GM18507 (cell line): ENCODE measurements at regions not wholly inside any gene's neighbourhood (a gene's known extent, or its start where the extent isn't known, plus 50 kb on each side); places are given as distances from the start of the nearest gene placed in this dataset.

Source experiments
- DNase-seq: peaks from one replicate; pipeline ENCODE4 v3.0.0; 2011; ENCODE audit warnings: low read depth; ENCODE audit not compliant: insufficient read length; ENCODE audit errors: extremely low spot score
- FAIRE-seq: peaks from 2 replicates; lab custom pipeline; 2011; peaks lifted over from hg19 to GRCh38; lab: Jason Lieb, UNC

- DNase-seq (no peak), FAIRE-seq (no peak)
Observed at GRCh38 chr4:32572366-32572765, 1852.2 kb downstream of the PCDH7 start.

DNA sequence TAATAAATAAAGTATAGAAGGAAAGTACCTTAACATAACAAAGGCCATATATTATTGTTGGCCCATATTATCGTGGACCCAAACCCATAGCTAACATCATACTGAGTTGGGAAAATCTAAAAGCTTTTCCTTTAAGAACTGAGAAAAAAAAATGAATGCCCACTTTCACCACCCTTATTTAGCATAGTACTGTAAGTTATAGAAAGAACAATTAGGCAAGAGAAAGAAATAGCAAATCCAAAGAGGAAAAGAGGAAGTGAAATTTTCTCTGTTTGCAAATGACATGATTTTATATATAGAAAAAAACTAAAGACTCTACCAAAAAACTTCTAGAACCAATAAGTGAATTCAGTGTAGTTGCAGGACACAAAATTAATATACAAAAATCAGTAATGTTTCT lies 1854.6 kb downstream of the PCDH7 start:
- DNase-seq, result no peak
- no peak for FAIRE-seq

DNA sequence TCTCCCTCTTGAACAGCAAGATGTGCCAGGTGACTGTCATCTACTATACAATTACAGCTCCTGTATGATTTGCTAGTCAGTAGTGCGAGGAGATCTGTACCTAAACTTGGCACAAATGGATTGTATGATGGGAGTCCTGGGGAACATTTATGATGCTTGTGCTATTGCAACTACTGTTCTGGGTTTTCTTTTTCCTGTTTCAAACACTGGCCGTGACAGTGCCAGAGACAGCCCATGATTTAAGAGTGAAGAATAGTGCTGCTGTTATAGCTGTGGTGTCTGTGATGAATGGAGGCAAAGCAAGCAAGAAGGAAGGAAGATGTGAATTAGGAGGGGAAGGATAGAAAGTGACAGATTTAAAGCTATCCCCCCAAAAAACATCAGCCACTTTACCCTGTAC lies 1868.9 kb downstream of the PCDH7 start:
- DNase-seq, result no peak
- FAIRE-seq, result no peak

DNA sequence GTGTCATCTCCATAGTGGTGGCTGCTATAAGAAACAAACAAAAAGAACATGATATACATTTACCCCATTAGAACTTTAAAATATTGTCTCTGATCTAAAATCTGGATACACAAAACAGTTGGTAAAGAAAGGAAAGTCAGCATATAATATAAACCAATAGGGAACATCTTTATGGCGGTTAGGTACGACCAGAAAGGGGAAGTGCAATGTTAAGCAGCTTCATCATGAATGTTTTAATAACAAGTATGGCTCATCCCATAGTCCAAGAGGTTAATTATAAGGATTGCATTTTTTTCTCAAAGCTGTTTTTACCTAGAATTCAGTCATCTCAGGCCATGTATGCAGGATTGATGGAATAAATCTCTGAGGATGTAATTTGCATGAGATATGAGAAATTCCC lies 1869.7 kb downstream of the PCDH7 start:
- no peak for FAIRE-seq
- DNase-seq, result no peak

DNA sequence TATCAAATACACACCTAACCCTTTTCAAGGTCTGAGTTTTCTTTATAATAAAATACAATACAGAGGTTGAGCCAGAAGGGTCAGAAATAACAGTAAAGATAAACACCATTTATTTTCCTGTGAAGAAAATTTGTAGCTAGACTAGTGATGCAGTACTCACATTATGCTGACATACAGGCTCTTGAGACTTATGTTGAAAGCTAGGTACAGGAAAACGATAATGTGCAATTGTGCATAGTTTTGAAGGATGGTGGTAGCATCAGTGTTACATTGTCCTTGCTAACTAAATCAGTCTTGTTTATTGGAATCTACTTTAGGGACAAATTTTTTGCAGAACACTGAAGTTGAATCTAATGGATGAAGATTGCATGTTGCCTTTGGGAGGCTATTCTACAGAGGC lies 1877.2 kb downstream of the PCDH7 start:
- FAIRE-seq (no peak), DNase-seq (no peak)

DNA sequence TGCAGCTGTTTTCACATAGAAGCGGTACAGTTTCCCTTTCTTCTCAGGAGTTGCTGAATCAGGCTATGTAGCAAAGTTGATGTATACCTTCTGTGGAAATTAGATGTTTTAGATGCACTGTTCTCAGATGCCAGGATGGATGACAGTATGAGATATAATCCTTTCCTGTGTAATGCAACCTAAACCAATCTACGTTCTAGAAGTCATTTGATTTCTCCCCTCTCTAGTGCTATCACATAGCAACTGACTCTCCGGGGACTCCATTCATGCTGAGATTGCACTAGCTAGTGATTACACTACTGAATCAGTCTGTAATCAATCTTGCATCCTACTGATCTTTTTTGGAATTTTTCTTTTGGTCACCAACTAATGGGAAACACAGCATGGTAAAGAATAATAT lies 1881.7 kb downstream of the PCDH7 start:
- FAIRE-seq, result no peak

GRCh38 chr4:32607978-32608377 lies 1887.8 kb downstream of the PCDH7 start:
- FAIRE-seq (no peak), DNase-seq (no peak)

More for the DNA sequence above, 1881.7 kb downstream of the PCDH7 start:
- DNase-seq, result no peak

- DNase-seq (no peak), FAIRE-seq (no peak)
Observed at GRCh38 chr4:32624943-32625603, 1904.9 kb downstream of the PCDH7 start.

DNA sequence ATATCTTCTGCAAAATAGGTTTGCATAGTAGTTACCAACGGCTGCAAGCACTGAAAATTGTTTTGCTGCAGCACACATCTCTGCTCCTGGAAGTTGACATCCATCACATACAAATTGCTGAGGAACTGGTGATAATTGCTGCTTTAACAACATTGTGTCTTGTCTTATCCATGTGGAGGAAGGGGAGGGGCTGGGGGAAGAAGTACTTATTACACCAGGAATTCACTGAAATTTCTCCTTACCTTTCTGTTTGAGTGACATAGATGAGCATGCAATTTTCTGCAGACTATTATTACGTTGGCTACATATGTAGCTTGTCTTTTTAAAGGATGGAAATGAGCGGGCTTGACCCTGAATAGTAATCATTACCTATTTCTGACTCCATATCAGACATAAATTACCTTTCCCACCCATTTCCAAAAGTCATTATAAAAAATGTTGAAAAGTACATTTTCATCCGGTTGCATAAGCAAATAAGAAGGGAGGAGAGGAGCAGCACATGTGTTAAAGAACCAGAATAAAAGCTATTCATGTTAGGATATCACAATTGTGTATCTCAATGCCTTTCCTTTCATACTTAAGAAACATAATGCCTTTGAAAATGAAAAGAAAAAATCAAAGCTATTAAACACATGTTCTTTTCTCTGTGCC lies 1905.6 kb downstream of the PCDH7 start:
- DNase-seq (no peak), FAIRE-seq (no peak)

GRCh38 chr4:32631831-32632230 lies 1911.7 kb downstream of the PCDH7 start:
- no peak for DNase-seq
- no peak for FAIRE-seq

- FAIRE-seq (no peak), DNase-seq (no peak)
Observed at GRCh38 chr4:32633421-32633820, 1913.3 kb downstream of the PCDH7 start.

DNA sequence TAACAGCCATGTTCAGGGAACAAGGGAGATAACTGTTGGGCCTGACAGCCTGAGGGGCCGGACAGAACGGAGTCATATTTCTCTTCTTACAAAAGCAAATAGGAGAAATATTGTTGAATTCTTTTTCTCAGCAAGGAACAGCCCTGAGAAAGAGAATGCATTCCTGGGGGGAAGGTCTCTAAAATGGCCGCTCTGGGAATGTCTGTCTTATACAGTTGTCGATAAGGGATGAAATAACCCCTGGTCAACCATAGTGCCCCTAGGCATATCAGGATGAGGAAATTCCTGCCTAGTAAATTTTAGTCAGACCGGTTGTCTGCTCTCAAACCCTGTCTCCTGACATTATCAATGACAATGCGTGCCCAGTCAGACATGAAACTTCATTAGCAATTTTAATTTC lies 1925.5 kb downstream of the PCDH7 start:
- DNase-seq (no peak), FAIRE-seq (no peak)

DNA sequence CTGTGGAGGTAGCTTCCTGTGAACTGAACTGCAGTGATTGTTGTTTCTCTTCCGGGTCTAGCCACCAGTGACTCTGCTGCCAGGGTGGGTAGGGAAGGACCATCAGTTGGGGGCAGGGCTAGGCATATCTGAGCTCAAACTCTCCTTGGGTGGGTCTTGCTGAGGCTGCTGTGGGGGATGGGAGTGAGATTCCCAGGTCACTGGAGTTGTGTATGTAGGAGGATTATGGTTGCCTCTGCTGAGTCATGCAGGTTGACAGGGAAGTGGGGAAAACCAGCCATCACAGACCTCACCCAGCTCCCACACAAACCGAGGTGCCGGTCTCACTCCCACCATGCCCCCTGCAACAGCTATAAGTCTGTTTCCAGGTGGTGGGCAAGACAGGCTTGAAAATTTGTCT lies 1937.8 kb downstream of the PCDH7 start:
- FAIRE-seq, result no peak
- DNase-seq, result no peak

GRCh38 chr4:32661229-32661628 lies 1941.1 kb downstream of the PCDH7 start:
- FAIRE-seq, result no peak
- DNase-seq, result no peak

- FAIRE-seq, result no peak
- DNase-seq, result no peak
Observed at GRCh38 chr4:32662803-32663202, 1942.6 kb downstream of the PCDH7 start.

- DNase-seq (no peak), FAIRE-seq (no peak)
Observed at GRCh38 chr4:32672359-32672758, 1952.2 kb downstream of the PCDH7 start.

DNA sequence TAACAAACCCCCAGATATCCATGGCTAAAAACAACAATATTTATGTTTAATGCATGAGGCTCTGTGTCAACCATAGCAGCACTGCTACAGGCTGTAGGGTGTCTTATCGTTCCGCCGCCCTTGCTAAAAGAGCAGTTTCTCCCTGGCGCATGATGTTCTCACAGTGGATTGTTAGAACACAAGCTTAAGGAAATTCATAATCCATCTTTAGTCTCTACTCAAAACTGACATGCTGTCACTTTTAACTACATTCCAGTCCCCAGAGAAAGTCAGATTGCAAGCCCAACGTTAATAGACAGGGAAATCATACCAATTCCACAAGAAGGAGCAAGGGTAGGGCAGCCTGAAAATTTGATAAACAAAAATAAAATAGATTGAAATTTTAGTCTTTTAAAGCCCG lies 1960.8 kb downstream of the PCDH7 start:
- DNase-seq, result no peak
- FAIRE-seq, result no peak

GRCh38 chr4:32684160-32684559 lies 1964.0 kb downstream of the PCDH7 start:
- FAIRE-seq (no peak), DNase-seq (no peak)

DNA sequence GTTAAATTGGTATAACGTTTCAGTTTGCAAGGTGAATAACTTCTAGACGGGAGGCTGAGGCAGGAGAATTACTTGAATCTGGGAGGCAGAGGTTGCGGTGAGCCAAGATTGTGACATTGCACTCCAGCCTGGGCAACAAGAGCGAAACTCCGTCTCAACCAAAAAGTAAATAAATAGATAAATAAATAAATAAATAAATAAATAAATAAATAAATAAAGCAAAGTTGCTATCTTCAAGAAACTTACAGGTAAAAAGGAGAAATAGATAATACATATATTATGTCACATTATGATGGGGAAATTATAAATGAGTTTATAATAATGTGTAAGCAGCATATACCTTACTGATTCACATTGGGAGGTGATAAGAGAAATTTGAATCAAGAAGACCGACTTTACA lies 1966.0 kb downstream of the PCDH7 start:
- DNase-seq (no peak), FAIRE-seq (no peak)

DNA sequence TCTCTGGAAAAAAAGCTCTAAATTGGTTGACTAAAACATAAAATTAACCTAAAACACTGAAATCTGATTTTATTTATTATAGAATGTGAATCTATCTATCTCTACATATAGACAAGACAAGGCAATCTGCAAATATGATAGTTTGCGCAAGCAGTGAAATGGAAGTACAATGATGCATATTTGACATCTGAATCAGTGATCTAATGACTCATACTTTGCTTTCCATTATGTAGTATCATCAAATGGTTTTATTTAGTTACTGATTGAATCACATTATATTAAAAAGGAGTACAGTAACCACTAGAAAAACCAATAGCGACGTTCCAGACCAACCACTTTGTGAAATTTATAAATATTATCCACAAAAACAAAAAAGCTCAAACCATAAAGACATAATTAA lies 1969.3 kb downstream of the PCDH7 start:
- DNase-seq (no peak), FAIRE-seq (no peak)

DNA sequence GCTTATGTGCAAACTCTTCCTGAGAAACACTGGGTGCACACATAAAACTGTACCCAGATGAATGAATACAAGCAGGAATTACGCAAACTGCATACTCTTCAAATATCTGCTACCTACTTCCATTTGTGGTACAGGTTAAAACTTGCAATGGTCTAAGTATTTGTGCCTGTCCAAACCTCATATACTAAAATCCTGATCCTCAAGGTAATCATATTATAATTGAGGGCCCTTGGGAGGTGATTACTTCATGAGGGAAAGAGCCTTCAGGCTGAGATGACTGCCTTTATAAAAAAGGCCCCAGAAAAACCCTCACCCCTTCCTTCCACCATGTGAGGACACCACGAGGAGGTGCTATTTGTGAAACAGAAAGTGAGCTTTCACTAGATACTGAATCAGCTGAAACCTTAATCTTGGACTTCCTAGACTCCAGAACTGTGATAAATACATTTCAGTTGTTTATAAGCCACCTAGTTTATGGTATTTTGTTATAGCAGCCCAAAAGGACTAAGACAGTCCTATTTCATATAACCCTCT lies 1977.2 kb downstream of the PCDH7 start:
- DNase-seq (no peak), FAIRE-seq (no peak)
